ENCODE measurements at regions not wholly inside any gene's neighbourhood (a gene's known extent, or its start where the extent isn't known, plus 50 kb on each side); places are given as distances from the start of the nearest gene placed in this dataset.

GRCh38 chr1:238239343-238239742 lies 348.6 kb upstream of the ZP4 start:
- ATAC-seq (no peak), DNase-seq (no peak)
- WGBS, 2 donors = 80 to 89% methylated on average over 5 of the region's 5 CpGs

GRCh38 chr1:238233966-238234365 lies 343.2 kb upstream of the ZP4 start:
- no peaks in the 10 kb centered on the region for H3K36me3 ChIP-seq
- TF ChIP-seq CTCF (IDR thresholded peaks at IDR 0.05) = no peak
- no peak overlapping the region for H3K4me3 ChIP-seq
- no peak for ATAC-seq
- intact Hi-C loops (cut with DNase I) = no loop called here
- H3K27ac ChIP-seq = no peak overlapping the region
- 35 to 74% methylated on average over 4 of the region's 4 CpGs for WGBS, 2 donors
- no peak for DNase-seq
- H3K27me3 ChIP-seq = no peaks in the 10 kb centered on the region
- H3K9me3 ChIP-seq = peaks cover 0 to 5% (median 0%) of the 10 kb centered on the region in 11 donors
- no peaks in the 10 kb centered on the region for H3K4me1 ChIP-seq

More at GRCh38 chr1:238239343-238239742, 348.6 kb upstream of the ZP4 start:
- Histone ChIP-seq H3K9me3 (peaks cover 0 to 5% (median 0%) of the 10 kb centered on the region in 11 donors), H3K4me1 (no peaks in the 10 kb centered on the region), H3K36me3 (no peaks in the 10 kb centered on the region), H3K27me3 (no peaks in the 10 kb centered on the region), H3K4me3 (no peak overlapping the region), H3K27ac (no peak overlapping the region)
- TF ChIP-seq CTCF (IDR thresholded peaks at IDR 0.05) = no peak
- intact Hi-C loops (cut with DNase I) = no loop called here

- 50 to 56% methylated on average over 3 of the region's 3 CpGs for WGBS, 2 donors
- Histone ChIP-seq H3K27me3 (no peaks in the 10 kb centered on the region), H3K27ac (no peak overlapping the region), H3K36me3 (no peaks in the 10 kb centered on the region), H3K9me3 (peaks cover 0 to 5% (median 0%) of the 10 kb centered on the region in 11 donors), H3K4me3 (no peak overlapping the region), H3K4me1 (no peaks in the 10 kb centered on the region)
- no peak for TF ChIP-seq CTCF (IDR thresholded peaks at IDR 0.05)
- intact Hi-C loops (cut with DNase I) = no loop called here
- no peak for DNase-seq
- ATAC-seq = no peak
Observed at GRCh38 chr1:238232084-238232710, 341.5 kb upstream of the ZP4 start.

GRCh38 chr1:238226810-238227209 lies 336.1 kb upstream of the ZP4 start:
- 57 to 65% methylated on average over 2 of the region's 2 CpGs for WGBS, 2 donors
- no peak for TF ChIP-seq CTCF (IDR thresholded peaks at IDR 0.05)
- DNase-seq (no peak), ATAC-seq (no peak)
- Histone ChIP-seq H3K36me3 (no peaks in the 10 kb centered on the region), H3K4me3 (no peak overlapping the region), H3K27me3 (no peaks in the 10 kb centered on the region), H3K9me3 (no peaks in the 10 kb centered on the region), H3K4me1 (no peaks in the 10 kb centered on the region), H3K27ac (no peak overlapping the region)
- intact Hi-C loops (cut with DNase I) = no loop called here

Measured in heart right ventricle (tissue), 16 donors.